Hypothalamus (tissue), 51 donors: ENCODE measurements at regions not wholly inside any gene's neighbourhood (a gene's known extent, or its start where the extent isn't known, plus 50 kb on each side); places are given as distances from the start of the nearest gene placed in this dataset.
"Not testable (repeated sequence)": the region's sequence is repeated elsewhere in the genome, so short reads cannot be mapped to it uniquely, and the experiment has no call there.

Experiments used
- DNase-seq, 51 donors: peaks; one replicate each; lab custom pipeline; 2025; lab: John Stamatoyannopoulos, UW

- DNase-seq = no peak
Observed at GRCh38 chr2:185373229-185373628, 365.4 kb upstream of the FSIP2 start.

GRCh38 chr2:185374878-185375277, 363.7 kb upstream of the FSIP2 start:
- DNase-seq = no peak

- no peak for DNase-seq
Observed at GRCh38 chr2:185375731-185376130, 362.9 kb upstream of the FSIP2 start.

- no peak for DNase-seq
Observed at GRCh38 chr2:185381631-185382030, 357.0 kb upstream of the FSIP2 start.

DNA sequence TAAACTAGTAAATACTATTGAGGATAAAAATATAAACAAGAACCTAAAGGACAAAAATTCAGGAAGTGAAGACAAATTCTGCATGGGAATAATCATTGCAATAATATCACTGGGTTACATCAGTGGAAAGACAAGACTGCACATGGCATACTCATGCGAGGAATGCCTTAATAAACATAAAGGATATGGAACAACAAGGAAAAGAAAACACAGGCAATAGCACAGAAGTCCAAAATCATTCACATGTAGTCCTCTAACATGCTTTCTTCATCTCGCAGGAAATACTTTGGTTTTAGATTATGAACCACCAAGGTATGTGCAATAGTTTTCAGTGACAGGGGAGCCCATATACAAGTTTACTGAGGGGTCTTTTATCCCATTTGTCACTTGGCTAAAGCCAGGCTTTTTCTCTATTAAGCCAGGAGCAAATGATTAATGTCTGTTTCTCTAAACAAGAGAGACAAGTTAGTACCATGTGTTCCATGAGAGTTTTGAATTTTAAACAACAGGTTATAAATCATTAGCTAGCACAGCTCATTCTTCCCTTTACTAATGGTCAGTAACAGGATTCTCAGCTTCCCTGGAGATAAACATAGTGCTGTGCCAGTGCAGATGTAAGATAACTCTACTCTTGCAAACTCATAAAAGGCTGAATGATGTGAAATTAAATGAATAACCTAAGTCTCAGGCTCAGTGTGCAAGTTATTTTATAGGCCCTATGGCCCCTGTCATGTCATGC, 353.6 kb upstream of the FSIP2 start:
- no peak for DNase-seq

DNA sequence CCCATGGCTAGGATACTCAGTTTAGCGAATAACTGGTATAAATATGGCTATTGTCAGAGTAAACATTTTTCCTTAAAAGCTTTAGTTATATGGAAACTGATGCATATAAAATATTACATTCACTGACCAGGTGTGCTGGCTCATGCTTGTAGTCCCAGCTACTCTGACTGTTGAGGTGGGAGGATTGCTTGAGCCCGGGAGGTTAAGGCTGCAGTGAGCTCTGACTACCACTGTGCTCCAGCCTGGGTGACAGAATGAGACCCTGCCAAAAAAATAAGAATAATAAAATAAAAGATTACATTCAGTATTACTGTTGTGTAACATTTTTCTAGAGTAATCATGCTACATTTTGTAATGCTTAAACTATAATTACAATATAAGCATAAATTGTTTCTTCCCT, 350.4 kb upstream of the FSIP2 start:
- no peak for DNase-seq

DNA sequence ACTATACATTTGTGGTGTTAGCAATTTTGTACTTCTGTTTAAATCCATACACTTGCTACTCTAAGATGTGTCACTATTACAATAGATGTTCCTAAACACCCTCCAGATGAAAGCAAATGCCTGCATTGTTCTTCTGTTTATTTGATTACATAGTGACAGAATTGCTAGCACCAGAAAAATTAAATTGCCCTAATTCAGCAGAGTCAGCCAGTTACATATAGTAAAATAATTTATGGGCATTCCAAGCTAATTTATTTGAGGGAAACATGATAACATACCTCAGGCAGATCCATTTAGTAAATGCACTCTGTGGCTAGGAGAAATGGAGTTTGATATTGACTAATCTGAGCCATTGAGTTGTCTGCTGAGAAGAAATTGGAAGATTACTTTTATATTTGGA, 347.1 kb upstream of the FSIP2 start:
- no peak for DNase-seq

DNA sequence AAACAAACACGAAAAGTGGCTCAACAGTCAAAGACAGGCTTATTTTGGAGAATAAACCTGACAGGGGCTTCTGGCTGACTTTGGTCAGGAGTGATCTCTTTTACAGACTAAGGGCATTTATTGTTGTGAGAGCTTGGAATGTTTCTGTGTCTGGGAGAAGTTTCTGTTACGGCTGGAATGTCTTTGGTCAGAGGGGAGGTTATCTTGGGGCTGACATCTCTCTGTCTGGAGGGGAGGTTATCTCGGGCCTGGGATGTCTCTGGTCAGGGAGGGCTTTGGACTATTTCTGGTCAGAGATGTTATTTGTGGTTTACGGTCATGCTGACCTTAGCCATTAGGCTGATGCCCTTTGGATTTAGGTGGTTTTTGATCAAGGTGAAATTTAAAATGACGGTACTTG, 345.5 kb upstream of the FSIP2 start:
- no peak for DNase-seq

GRCh38 chr2:185402474-185402873, 336.1 kb upstream of the FSIP2 start:
- no peak for DNase-seq

GRCh38 chr2:185404578-185404977, 334.0 kb upstream of the FSIP2 start:
- DNase-seq = no peak

DNA sequence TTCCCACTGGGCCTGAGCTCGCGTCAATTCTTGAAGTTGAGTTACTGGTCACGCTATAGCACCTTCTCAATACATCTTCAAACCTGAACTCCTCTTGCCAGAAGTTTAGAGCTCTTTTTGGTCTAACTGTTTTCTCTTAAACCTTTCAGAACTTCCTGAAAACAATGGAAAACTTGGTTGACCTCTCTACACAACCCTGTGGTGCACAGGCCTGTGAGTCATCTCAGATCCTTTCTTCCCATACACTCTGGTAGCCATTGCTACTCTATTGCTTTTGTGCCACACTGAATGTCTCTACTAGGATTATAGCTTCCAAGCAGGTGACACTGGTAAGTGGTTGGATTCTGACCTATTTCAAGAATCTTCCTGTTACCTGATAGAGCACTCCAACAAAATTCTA, 321.5 kb upstream of the FSIP2 start:
- no peak for DNase-seq

DNA sequence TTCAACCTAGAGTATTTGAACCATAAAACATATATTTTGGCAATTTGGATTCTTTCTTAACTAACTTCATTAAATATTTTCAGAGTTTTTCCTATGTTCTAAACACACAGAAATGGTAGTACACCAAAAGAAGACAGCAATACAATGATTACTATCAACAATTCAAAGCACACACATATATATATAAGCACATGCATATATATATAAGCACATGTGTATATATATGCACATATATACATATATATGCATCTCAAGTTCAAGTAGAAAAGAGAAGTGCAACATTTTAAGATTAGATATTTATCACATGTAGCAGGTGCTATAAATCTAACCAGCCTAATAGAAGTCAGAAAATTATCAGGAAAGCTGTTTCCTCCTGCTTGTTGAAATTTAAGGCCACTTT, 320.9 kb upstream of the FSIP2 start:
- DNase-seq = no peak

- not testable (repeated sequence) for DNase-seq
Observed at GRCh38 chr2:185424958-185425629, 313.5 kb upstream of the FSIP2 start.

DNA sequence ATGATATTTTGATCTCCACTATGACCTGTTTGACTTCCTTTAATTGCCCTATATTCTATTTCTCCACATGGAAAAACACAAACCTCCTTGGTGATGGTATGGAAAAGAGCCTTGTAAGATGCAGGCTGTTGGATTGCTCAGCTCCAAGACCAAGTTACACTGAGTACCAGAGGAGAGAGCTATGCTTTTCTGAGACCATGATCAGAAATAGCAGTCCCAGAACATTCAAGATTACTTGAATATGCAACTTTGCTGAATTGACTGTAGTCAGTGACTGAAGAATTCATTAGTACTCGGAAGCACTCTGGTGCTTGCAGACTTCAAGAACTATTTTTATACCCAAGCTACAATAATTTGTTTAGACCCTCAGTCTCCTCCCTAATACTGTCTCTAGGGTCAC, 310.6 kb upstream of the FSIP2 start:
- DNase-seq = no peak

- DNase-seq = no peak
Observed at GRCh38 chr2:185433824-185434223, 304.8 kb upstream of the FSIP2 start.

DNA sequence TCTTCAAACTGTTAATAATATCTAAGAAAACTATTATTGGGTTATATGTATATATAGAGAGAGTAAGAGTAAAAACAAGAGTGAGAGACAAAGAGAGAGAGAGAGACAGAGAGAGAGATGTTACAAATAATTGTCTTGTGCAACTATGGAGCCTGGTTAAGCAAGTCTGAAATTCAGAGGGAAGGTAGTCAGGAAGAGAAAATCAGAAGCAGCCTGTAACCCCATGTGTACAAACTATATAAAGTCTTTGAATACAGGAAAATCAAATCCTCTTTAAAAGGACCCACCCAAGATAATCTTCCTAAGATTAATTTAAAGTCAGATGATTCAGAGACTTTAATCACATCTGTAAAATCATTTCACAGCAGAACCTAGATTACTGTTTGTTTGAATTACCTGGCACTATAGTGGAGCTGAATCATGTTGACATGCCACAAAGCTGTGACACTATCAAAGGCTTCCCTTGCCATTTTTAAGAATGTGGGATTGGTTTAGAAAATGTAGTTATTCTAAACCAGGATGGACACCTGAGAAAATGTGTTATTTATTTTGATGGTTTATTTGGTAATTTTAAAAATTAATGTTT, 301.7 kb upstream of the FSIP2 start:
- no peak for DNase-seq

GRCh38 chr2:185441486-185442005, 297.1 kb upstream of the FSIP2 start:
- no peak for DNase-seq

GRCh38 chr2:185456517-185456916, 282.1 kb upstream of the FSIP2 start:
- DNase-seq = no peak

- DNase-seq = no peak
Observed at GRCh38 chr2:185463481-185463880, 275.1 kb upstream of the FSIP2 start.

GRCh38 chr2:185466915-185467314, 271.7 kb upstream of the FSIP2 start:
- DNase-seq = no peak

DNA sequence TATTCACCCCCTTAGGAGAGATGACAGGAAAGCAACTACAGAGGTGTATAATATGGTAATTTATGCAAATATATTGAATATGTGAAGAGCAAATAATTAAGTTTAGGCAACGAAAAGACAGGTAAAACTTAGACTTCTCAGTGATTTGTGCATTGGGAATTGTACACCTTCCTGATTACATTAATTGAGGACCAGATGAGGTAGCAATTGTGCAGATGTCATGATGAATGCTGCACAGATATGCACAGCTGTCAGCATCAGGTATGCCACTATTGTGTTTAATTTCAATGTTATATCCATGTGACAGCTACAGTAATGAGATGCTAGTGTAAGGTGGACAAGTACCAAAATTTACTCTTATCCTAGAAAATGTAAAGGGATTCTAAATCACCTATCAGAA, 267.2 kb upstream of the FSIP2 start:
- DNase-seq = no peak

DNA sequence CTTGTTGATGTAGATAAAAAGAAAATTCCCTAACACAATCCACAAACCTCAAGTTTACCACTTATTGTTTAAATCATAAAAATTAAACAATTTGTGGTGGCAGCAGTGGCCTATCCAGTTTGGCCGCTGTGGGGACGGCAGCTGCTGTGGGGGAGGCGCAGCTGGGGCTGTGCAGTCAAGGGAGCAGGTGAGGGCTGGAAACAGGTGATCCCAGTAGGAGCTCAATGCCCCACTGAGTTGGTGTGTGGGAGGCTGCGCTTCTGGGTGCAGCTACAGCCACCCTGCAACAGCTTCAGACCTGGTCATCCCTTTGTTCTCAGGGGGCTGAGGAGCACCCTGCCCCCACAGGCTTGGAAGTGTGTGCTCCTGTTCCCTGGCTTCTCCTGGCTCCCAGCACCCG, 266.0 kb upstream of the FSIP2 start:
- no peak for DNase-seq
